Stimulated activated CD4-positive, alpha-beta T cell treated with anti-CD3 and anti-CD28 coated beads, Interleukin-12 subunit alpha, Interleukin-12 subunit beta, amount 100 ng/mL, for 24 hours (primary cell): ENCODE measurements at regions not wholly inside any gene's neighbourhood (a gene's known extent, or its start where the extent isn't known, plus 50 kb on each side); places are given as distances from the start of the nearest gene placed in this dataset.

Experiments used
- DNase-seq, 2 experiments: peaks; one replicate each; pipeline ENCODE4 v3.0.0-alpha.2; 2020; ENCODE audit warnings: low read depth in 2 of 2

DNA sequence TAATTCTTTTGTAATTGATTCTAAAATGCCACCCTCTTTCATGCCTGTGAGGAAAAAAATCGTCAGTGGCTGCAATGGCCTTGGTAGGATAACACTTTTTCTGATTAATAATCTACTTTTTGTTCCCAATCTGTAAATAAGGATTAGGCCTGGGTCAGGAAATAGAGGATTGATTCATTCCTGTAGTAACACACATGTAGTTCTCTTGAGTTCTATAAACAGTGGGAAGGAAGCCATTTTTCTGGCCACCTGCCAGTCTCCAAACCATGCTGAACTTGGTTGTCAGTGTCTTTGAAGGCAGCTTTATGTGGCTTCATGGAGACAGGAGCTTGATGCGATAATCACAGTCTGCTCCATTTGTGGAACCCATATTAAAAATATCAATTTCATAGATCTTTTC, 169.3 kb upstream of the NFE2L3 start:
- no peak for DNase-seq

DNA sequence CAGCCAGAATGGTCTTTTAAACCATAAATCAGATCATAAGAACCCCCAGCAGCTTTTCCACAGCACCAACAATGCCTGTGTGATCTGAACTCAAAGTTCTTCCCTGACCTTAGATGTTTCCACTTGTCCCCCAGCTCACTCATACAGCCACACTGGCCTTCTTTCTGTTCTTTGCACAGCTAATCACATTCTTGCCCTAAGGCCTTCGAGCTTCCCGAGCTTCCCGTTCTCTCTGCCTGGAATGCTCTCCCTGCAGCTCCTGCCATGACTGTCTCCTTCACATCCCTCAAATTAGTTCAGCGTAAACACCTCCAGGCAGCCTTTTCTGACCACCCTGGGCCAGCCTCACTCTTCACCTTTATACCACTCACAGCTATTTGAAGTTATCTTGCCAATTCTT, 166.8 kb upstream of the NFE2L3 start:
- no peak for DNase-seq

DNA sequence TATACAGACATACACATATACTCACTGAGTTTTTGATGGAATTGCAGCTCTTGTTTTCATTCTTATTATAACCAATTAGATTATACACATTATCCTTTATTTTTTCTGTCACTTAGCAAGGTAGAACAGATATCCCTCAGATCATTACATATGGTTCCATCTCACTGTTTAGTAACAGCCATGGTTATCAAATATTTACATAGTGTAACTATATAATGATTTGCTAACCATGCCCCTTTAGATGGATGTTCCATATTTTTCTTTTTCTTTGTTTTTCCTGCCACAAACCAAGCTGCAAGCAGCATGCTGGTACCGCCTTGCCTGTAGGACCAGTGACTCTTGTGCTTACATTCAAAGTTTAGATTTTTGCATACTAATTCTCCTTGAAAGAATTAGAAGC, 163.4 kb upstream of the NFE2L3 start:
- no peak for DNase-seq

DNA sequence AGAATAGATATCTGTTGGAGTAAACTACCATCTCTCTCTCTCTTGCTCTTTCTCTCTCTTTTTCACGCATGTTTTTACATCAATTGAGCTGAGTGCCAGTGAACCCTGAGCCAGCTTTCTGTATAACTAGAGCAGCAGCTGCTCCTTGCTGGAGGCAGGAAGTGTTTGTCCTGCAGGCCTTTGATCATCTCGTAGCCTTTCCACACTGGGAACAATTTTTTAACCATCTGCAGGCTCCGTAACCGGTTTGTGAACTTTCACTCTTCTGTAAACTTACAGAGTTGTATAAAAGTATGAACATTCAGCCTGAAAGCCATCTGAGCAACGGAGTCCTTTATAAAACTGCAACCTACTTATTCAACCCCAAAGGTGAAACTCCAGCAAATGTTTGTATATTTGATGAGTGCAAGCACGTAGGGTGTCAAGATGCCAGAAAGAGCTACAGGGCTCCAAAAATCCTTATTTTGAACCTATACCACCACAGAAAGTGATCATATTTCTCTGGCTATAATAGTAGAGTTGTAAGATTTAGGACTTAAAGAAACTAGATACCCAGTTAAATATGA, 162.8 kb upstream of the NFE2L3 start:
- no peak for DNase-seq

DNA sequence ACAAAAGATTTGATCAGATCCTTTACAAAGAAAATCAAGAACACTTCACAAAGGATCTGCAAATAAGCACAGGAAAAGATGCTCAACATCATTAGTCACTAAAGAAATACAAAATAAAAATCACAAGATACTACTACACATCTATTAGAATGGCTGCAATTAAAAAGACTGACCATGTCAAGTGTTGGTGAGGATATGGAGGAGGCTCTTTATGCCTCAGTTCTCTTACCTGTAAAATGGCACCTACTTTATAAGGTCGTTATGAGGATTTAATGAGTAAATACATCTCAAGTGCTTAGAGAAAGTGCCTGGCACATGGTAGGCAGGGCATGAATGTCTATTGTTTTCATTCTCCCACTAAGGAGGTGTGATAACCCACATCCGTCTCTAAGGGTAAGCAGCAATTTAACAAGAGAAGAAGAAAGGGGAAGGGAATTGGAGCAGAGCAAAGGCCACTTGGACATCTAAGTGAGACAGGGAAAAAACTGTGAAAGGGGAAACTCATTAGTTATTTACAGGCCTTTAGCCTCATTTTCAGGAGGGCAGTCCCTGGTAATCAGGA, 157.5 kb upstream of the NFE2L3 start:
- no peak for DNase-seq

DNA sequence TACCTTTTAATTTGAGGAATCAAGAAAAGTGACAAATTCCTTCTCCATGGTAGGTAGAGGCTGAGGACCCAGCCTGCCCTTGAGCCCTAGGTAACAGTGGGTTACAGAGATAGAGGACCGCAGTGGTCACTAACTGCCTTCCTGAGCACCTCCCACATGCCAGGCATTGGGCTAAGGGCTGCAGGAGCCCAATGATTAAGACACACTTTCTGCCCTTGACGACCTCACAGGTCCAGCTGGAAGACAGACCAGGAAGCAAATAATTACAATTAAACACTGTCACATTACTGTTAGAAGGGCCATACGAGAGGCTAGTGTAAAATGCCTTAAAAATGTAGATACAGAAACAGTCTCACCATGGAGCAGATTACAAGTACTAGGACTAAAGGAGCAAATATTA, 156.8 kb upstream of the NFE2L3 start:
- DNase-seq, result no peak

DNA sequence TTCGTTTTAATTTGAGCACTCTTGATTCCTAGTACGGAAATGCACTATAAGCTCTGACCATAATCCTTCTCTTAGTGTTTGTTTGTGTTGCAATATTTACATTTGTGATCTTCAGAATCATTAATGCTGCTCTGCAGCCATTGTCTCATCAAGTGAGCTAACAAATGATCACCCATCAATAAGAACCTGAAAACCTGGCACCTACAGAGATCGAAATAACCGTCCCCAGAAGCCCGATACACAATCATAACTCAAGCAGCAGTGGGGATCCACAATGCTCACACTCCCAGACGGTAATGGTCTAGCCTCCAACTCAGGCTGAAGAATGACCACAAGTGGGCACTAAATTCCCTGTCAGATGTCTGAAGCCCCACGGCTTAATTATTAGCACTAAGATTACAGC, 156.0 kb upstream of the NFE2L3 start:
- no peak for DNase-seq

DNA sequence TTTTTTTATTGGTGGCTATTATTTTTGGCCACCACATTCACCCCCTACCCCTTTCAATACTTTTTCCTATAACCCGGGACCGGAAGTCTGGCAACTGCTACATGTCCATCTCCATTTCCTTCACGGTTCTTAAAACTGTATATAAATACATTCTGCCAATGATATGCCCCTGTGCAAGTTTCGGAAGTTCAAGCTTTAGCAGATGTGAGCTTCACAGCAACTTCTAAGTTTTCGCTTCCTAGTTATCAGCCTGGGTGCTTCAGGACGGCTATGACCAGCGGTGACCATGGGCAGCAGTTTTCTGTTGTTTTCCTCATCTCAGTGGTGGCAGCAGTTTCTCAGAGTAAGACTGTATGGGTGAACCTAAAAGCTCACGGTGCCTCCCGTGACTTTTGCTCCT, 153.5 kb upstream of the NFE2L3 start:
- no peak for DNase-seq

DNA sequence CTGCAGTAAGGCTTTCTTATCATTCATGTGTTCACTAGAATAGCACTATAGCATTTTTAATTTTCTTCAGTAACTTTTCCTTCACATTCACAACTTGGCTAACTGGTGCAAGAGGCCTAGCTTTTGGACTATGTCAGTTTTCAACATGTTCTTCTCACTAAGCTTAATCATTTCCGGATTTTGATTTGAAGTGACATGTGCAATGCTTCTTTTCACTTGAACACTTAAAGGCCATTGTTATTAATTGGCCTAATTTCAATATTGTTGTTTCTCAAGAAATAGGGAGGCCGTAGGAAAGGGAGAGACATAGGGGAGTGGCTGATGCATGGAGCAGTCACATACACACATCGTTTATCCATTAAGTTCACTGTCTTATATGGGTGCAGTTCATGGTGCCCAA, 151.2 kb upstream of the NFE2L3 start:
- no peak for DNase-seq

DNA sequence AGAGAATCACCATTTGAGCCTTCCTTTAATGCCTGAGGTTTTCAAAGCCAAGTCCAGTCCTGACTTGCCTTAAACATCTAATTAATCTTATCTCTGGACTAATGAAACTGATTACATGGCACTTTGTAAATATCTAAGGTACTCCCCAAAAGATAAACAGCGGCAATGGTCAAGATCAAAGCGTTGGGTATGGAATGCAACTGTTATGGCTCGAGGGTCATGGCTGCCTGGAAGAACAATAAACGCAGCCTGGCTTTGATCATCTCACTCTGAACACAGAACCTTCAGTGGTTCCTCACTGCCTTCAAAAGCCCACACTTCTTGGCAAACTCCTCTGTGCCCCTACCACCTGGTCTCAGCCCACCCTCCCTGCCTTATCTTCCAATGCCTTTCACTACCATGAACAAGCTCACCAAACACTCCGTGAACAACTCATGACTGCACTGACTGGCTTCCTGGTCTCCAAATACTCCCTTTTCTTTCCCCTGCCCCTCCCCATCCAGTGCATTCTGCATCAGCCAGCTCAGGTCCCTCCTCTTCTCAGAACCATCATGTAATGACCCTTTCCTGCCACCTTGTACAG, 150.2 kb upstream of the NFE2L3 start:
- no peak for DNase-seq

DNA sequence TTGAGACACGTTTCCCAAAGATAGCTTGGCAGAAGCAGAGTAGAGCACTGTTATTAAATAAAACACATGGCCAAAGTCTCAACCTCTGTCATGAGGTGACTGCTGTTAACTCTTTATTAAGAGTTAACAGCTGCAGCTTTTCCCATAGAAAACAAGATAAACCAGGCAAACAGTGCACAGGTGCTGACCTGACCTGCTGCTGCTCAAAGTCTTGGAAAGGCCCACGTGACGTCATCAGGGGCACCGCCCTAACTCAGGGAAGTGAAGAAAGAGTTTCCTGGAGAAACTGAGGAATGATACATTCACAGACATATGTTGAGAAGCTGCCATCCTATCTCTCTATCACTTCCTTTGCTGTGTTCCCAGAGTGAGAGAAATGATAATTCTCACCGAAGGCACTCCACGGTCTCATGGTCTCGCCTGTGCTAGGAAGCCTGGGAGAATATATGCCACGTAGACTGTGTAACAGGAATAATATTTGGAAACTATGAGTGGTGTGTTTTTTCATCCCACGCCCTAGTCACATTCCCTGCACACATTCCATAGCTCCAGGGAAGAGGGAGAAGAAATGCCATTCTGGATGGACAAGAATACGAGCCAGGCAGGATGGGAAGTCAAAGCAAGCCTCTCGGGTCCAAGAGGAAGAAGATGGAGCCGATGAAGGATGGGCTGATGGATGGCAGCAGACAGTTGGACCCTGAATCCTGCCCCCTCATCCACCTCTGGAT, 146.2 kb upstream of the NFE2L3 start:
- DNase-seq, result no peak

DNA sequence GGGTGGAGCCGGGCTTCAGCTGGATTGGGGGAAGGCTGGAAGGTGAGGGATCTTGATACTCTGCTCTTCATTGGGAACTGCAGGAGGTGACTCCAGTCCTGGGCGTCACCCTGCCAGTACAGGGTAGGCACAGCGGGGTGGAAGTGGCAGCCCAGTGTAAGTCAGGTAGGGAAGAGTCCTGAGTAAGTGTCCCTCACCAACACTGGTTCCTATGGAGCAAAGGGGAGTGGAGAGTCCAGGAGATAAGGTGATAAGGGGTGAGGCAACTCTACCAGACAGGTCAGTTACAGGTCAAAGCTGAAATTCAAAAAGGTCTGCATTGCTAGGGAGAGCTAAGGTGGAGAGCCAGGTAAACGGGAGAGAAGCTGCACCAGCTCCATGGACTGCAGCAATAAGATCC, 145.6 kb upstream of the NFE2L3 start:
- no peak for DNase-seq

DNA sequence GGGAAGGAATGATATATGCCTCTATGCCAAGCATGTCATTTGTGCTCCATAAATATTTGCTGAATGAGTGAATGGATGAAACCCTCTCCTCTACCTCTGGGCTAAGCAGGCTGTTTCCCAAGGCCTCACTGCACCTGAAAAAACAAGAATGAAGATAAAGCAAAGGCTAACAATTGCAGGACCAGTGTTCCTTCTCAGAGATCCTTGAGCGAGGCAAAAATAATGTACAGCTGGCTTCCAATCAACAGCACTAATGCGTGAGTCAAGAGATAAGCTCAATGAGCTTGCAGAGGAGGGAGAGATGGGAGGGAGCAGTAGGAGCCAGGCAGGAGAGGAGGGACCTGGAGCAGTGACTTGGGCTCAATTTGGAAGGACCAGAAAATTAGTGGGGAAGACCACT, 144.5 kb upstream of the NFE2L3 start:
- DNase-seq, result no peak

DNA sequence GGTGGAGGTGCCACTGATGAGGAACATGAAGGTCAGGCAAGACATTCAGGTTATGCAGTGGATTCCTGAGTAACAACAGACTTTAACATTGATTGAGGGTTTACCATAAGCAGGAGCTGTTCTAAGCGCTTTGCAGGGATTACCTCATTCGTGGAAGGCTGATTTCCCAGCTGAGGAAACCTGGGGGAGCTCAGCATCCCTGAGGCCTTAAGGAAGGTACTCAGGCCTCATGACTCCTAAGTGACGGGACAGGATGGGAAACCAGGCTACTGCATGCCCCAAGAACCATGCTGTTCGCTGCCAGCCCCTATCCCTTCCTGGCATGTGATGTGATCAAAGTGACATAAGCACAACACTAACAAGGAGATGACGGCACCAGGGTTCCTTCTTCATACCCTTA, 143.6 kb upstream of the NFE2L3 start:
- DNase-seq, result no peak

DNA sequence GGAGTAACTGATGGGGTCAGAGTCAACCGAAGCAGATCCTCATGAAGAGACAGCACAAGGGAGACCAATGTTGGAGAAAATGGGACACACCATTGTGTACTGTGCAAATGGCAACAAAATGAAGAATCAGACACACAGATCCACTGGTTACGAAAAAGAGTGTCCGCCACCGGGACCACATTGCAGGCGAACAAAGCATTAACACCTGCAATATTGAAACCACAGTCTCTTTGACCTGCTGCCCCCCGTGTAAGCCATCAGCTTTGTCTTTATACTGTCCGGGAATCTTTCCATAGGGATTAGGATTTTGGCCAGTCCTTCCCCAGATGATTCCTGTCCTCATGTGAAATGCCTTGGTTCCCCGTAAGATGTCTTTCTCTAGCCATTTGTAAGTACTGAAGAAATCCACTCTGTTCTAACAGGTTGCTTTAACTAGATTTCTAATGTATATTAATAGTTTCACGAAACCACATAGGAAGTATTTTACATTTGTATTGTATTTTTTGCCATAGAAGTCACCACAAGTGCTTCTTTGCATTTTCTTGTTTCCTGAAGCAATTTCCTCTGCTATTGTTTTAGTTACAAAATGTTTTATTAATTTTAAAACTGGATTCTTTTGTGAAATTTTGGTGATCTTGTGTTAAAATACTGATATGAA, 140.8 kb upstream of the NFE2L3 start:
- DNase-seq, result no peak

DNA sequence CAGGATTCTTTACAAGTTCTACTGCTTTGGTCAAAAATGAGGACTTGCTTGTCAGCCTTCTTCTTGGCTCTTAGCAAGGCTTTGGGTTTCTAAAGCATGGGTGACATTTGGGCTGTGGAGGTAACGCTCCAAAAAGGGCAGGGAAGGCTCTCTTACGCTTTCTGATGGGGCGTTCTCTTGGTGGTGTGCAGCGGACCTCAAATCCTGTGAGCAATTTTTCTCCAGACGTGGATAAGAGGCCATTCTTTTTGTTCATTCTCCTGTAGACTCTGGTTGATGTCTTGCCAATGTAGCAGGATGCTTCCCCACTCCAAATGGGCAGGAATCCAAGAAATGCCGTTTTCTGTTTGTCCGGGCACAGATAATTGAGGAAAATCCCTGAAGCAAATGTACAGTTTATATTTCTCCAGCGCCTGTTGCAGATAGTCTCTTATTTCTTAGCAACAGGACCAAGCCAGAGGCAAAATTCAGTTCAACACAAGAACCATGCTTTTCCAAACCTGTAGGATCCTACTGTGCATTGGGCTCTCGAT, 138.4 kb upstream of the NFE2L3 start:
- DNase-seq, result no peak

DNA sequence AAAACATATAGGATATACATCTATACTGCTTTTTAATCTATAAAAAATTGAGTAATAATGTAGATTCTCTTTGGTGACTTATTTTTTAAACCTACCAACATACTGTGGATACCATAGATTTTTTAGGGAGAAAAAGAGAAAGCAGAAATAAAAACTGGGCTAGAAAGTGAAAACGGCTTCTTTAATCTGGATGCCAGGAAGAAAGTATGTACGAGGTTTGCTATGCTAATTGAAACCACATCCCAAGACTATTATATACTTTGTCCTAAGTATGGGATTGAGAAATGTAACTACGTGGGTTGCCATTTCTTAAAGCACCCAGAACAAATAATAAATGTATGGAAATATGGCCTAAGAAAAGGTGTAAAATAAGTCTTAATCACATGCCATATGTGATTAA, 129.0 kb upstream of the NFE2L3 start:
- no peak for DNase-seq

DNA sequence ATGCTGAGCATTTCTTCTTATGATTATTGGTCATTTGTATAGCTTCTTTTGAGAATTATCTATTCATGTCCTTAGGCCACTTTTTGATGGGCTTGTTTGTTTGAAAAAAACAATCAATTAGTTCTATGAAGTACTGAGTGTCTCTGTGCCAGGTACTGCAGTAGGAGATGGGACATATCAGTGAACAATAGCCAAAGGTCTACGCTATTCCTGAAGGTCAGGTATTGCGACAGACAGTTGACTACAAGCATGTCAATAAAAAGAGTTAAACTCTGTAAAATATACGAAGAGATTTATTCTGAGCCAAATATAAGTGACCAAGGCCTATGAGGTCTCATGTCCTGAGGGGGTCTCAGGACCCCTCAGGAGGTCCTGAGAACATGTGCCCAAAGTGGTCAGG, 122.1 kb upstream of the NFE2L3 start:
- no peak for DNase-seq

DNA sequence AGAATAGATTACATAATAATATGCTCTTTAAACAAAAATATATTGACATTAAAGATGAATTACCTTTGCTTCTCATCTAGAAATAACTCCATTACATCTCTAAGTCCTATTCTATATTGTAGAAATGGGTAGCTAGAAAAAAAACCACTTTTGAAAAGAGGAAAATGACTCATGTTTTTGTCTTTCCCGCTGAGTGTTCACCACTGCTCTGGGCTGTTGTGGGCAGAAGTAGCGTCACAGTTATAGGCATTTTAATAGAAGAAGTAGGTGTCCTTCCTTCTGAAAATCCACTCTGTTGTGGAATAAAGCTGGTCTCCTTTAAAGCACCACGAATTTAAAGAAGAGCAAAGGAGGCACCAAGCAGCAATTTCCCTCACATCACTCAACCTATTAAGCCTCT, 117.6 kb upstream of the NFE2L3 start:
- DNase-seq, result no peak

DNA sequence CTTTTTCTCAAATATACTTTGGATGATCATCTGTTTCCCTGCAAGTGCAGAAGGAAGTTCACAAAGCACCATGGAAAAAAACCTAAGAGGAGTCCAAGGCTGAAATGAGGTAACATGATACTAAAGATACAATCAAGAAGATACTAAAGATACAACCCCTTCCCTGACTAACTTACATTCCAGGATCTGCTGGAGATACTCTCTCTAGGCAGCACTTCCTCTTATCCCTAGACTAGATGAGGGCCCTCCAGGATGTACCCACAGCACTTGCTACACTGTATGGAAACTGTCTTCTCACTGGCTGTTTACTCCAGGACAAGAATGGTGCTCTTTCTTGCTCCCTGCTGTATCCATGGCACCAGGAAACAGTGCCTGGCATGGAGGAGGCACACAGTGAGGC, 116.4 kb upstream of the NFE2L3 start:
- DNase-seq, result no peak

DNA sequence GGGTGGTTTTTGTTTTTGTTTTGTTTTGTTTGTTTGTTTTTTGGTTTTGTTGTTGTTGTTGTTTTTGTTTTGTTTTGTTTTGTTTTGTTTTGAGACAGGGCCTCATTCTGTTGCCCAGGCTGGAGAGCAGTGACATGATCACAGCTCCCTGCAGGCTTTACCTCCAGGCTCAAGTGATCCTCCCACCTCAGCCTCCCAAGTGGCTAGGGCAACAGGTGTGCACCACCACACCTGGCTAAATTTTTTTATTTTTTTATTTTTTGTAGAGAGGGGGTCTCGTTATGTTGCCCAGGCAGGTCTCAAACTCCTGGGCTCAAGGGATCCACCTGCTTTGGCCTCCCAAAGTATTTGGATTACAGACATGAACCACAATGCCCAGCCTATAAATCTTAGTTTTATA, 115.9 kb upstream of the NFE2L3 start:
- DNase-seq, result no peak

DNA sequence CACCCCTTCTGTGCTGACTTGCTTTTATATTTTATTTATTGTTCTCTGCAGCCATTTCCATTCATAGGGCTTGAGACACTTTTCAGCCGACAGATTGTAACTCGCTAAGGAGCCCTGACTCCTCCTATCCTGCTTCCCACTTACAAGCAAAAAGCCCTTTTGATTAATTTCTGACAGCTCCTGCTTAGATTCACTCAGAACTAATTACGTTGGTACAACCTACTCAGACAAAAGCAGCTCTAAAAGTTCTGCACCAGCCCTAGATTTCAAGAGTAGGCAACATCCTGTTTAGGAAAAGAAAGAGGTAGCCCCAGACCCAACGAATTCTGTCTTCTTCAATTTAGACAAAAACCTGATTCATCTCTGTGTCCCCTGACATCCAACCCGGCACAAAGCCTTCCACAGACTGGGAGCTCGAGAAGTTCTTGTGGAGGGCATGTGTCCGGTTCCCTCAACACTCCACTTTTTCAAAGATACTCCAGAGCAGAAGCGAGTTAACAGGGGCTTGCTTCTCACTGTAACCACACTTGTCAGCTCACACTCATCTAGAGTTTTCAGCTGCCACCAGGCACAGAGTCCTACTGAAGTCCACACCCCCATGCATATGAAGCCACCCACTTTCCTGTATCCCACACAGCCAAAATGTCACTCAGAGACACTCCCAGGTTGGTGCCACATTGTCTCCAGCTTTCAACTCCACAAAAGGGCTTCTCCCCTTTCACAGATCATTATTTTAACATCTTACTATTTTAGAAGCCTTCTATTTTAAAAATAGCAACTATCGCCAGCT, 113.6 kb upstream of the NFE2L3 start:
- no peak for DNase-seq
